Gastroesophageal sphincter (tissue), 3 donors: ENCODE measurements at regions not wholly inside any gene's neighbourhood (a gene's known extent, or its start where the extent isn't known, plus 50 kb on each side); places are given as distances from the start of the nearest gene placed in this dataset.
"Not testable (repeated sequence)": the region's sequence is repeated elsewhere in the genome, so short reads cannot be mapped to it uniquely, and the experiment has no call there.

ENCODE experiments used
- EP300 ChIP-seq: sonication (generic); formaldehyde crosslinking; IDR thresholded peaks from one replicate; pipeline ENCODE4 v1.6.1; 2017; ENCODE audit warnings: antibody characterized with exemption, mild to moderate bottlenecking
- POLR2A ChIP-seq, 2 donors: fragments of 450-650 bp; IDR thresholded peaks; one replicate each; pipeline ENCODE4 v1.6.1; 2017; ENCODE audit warnings: antibody characterized with exemption in 2 of 2, mild to moderate bottlenecking in 2 of 2, moderate library complexity in 1 of 2
- POLR2AphosphoS5 ChIP-seq: sonication (generic); formaldehyde crosslinking; IDR thresholded peaks from one replicate; pipeline ENCODE4 v1.6.1; 2017; ENCODE audit warnings: antibody characterized with exemption
- TF ChIP-seq, protein P1 (sequence below), 4 experiments: fragments of 200-600 bp in 2 of 4; fragments of 450-650 bp in 2 of 4; sonication (generic) in 1 of 4; IDR thresholded peaks; one replicate each; pipeline ENCODE4 v1.5.1; 2017 to 2019; ENCODE audit warnings: antibody characterized with exemption in 4 of 4, mild to moderate bottlenecking in 2 of 4, moderate library complexity in 2 of 4

GRCh38 chr4:118419626-118420025 lies 66.8 kb upstream of the PRSS12 start:
- TF ChIP-seq, protein P1, sequence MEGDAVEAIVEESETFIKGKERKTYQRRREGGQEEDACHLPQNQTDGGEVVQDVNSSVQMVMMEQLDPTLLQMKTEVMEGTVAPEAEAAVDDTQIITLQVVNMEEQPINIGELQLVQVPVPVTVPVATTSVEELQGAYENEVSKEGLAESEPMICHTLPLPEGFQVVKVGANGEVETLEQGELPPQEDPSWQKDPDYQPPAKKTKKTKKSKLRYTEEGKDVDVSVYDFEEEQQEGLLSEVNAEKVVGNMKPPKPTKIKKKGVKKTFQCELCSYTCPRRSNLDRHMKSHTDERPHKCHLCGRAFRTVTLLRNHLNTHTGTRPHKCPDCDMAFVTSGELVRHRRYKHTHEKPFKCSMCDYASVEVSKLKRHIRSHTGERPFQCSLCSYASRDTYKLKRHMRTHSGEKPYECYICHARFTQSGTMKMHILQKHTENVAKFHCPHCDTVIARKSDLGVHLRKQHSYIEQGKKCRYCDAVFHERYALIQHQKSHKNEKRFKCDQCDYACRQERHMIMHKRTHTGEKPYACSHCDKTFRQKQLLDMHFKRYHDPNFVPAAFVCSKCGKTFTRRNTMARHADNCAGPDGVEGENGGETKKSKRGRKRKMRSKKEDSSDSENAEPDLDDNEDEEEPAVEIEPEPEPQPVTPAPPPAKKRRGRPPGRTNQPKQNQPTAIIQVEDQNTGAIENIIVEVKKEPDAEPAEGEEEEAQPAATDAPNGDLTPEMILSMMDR (IDR thresholded peaks at IDR 0.05), result not testable (repeated sequence)
- not testable (repeated sequence) for TF ChIP-seq POLR2AphosphoS5; POLR2A (IDR thresholded peaks at IDR 0.05); EP300
